GM10266 (cell line): ENCODE measurements at regions not wholly inside any gene's neighbourhood (a gene's known extent, or its start where the extent isn't known, plus 50 kb on each side); places are given as distances from the start of the nearest gene placed in this dataset.

Experiments used
- DNase-seq: peaks from one replicate; pipeline ENCODE4 v3.0.0; 2012; ENCODE audit errors: extremely low spot score
- TF ChIP-seq, protein P1 (sequence below): IDR thresholded peaks from 2 replicates; pipeline ENCODE4 v1.5.1; 2012; ENCODE audit warnings: mild to moderate bottlenecking, low read depth; ENCODE audit not compliant: control insufficient read depth, insufficient read depth; ENCODE audit errors: missing control alignments

DNA sequence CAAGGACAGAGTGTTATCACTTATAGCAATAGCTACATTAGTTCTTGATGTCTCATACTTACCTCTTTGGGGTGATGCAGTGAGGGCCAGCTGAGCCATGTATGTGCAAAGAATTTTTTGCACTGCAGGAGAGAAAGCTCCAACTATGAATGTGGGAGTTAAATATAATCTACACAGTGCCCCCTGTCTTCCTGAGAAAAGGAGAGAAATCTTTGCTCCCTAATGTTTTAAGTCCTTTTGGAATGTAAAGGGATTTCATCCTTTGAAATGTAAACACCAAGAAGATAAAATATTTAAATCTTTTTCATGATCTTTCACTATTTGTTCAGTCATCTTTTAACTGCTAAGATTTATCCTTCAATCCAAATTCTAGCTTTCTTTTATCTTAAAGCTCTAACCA, 822.1 kb downstream of the TENT5A start:
- TF ChIP-seq, protein P1, sequence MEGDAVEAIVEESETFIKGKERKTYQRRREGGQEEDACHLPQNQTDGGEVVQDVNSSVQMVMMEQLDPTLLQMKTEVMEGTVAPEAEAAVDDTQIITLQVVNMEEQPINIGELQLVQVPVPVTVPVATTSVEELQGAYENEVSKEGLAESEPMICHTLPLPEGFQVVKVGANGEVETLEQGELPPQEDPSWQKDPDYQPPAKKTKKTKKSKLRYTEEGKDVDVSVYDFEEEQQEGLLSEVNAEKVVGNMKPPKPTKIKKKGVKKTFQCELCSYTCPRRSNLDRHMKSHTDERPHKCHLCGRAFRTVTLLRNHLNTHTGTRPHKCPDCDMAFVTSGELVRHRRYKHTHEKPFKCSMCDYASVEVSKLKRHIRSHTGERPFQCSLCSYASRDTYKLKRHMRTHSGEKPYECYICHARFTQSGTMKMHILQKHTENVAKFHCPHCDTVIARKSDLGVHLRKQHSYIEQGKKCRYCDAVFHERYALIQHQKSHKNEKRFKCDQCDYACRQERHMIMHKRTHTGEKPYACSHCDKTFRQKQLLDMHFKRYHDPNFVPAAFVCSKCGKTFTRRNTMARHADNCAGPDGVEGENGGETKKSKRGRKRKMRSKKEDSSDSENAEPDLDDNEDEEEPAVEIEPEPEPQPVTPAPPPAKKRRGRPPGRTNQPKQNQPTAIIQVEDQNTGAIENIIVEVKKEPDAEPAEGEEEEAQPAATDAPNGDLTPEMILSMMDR = no peak
- DNase-seq = no peak

DNA sequence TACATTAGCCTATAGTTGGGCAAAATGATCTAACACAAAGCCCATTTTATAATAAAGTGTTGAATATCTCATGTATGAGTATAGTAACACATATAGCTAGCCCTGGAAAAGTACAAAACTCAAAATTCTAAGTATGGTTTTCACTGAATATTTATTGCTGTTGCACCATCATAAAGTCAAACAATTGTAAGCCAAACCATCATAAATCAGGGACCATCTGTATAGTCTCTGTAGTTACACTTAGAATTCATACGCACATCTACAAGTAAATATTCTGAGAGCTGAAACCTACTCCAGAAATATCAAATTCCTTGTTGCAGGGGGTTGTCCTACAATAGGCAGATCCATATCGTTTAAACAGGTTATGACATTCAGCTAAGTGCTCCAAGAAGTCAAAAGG, 817.3 kb downstream of the BCKDHB start:
- no peak for DNase-seq
- TF ChIP-seq, protein P1 = no peak

DNA sequence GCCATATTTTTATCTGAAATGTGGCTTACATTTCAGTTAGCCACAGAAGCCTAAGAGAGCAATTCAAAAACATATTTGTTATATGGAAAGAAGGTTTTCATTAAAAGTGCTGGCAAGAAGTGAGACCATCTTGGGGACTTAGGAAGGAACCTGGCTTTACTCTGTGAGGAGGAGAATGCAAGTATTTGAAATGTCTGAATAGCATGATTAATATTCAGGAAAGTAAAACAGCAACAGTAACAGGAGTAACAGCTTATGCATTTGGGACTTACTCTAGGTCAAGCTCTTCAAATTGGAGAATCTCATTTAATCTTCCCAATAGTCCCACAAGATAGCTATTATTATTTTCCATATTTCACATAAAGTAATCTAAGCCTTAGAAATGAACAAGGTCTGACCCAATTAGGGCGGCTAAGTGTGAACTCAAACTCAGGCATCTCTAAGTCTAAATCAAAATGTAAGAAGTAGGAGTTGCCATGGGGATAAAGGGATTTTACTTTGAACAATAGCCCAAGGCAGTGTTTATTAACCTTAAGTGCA, 816.5 kb downstream of the BCKDHB start:
- TF ChIP-seq, protein P1 = no peak
- DNase-seq = no peak

DNA sequence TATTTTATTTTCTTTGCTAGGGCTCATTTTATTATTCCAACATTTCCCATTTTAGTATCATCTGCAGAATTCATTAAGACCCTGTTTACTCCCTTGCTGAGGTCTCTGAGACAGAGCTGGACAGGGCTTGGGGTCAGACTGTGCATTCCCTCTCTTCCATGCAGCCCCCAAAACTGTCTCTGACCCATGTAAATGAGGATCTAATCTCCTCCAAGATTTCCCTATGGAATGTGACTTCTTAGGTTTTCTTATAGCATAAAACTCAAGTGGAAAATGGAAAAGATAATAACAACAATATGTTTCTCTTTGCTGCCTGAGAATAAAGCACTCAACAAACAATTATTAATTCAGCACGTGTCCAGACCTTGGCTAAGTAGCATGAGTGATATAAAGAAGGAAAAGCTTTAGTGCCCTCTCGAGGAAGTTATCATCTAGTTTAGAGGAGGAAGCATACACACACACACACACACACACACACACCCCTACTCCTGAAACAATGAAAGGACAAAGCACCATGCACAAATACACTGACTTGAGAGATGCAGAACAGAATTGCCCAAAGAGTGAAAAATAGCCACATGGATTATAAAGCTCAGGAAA, 815.5 kb downstream of the BCKDHB start:
- no peak for DNase-seq
- TF ChIP-seq, protein P1 = no peak

DNA sequence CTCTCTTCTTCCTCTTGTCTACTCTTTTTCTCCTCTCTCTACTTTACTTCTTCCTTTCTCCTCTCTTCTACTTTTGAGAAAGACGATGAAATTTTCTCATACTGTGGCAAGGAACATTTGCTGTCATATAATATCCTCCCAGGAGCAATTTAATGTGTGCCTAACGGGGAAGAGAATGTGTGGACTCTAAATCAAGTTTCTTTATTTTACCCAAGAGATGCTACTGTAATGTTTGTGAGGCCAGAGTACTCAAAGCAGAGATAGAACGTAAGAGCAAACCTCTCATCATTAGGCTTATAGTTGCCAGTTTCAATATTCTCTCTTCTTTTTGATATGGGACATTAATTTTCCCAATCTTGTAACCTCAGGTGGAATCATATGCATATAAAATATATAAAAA, 801.4 kb downstream of the BCKDHB start:
- TF ChIP-seq, protein P1 = no peak
- DNase-seq = no peak

DNA sequence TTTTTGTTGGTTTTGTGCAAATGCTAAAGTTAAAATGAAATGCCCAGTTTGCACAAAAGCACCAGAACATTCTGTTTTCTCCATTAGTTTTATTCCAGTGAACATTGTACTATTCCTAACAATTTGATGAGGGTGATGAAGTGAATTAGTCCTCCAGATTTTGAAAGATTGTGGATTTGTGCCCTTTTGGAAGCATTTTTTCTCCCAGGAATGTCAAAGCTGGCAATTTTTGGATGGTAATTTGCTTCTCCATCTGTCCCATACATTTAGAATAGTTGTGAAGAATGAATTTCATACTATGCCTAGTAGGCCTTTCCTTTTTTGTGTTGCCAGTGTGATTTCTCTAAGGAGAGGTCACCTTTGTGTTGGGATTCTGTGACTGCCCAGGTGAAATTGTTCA, 797.2 kb downstream of the BCKDHB start:
- no peak for DNase-seq

DNA sequence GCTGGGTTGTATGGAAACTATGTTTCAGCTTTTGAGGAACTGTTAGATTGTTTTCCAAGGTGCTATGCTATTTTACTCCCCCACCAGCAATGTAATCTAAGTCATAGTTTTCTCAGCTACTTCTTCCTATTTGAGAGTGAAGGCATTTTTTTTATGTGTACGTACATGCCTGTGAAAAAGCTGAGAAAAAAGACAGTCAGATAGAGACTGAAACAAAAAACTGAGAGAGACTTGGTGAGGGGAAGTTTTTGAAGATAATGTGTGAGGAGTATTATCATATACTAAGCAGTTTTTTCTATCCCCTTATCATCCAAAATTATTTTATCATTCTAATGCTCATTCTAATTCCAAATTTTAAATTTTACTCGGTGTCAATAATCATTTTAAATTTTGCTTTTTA, 780.0 kb downstream of the BCKDHB start:
- TF ChIP-seq, protein P1 = no peak
- DNase-seq = no peak

More for the DNA sequence above, 797.2 kb downstream of the BCKDHB start:
- TF ChIP-seq, protein P1 = no peak
